Breast epithelium (tissue), 4 donors: ENCODE measurements at regions not wholly inside any gene's neighbourhood (a gene's known extent, or its start where the extent isn't known, plus 50 kb on each side); places are given as distances from the start of the nearest gene placed in this dataset.

Experiments
- DNase-seq, 2 donors: peaks; one replicate each; pipeline ENCODE4 v3.0.0-alpha.2; 2019; ENCODE audit warnings: low spot score in 2 of 2
- H3K27ac ChIP-seq, 2 donors: fragments of 200-600 bp; sonication (generic) in 1 of 2; one replicate each; pipeline ENCODE4 v1.5.1; 2016 to 2019; ENCODE audit warnings: mild to moderate bottlenecking in 1 of 2
- H3K27me3 ChIP-seq, 2 donors: fragments of 200-600 bp; sonication (generic) in 1 of 2; one replicate each; pipeline versions ENCODE4 v1.5.1 to v1.6.0; 2017 to 2019; ENCODE audit warnings: control low read depth in 1 of 2, mild to moderate bottlenecking in 1 of 2
- H3K36me3 ChIP-seq: fragments of 200-600 bp; one replicate; pipeline ENCODE4 v1.5.1; 2019
- H3K4me1 ChIP-seq, 2 donors: fragments of 200-600 bp; sonication (generic); one replicate each; pipeline ENCODE4 v1.5.1; 2016 to 2019; ENCODE audit warnings: control low read depth in 1 of 2
- H3K4me3 ChIP-seq, 3 donors: fragments of 200-600 bp; sonication (generic); 1 replicate in 2 of 3; 2 replicates in 1 of 3; pipeline ENCODE4 v1.5.1; 2016 to 2019; ENCODE audit warnings: mild to moderate bottlenecking in 3 of 3, moderate library complexity in 2 of 3
- H3K9me3 ChIP-seq, 2 donors: fragments of 200-600 bp; sonication (generic) in 1 of 2; one replicate each; pipeline ENCODE4 v1.5.1; 2016 to 2019; ENCODE audit warnings: control low read depth in 1 of 2
- CTCF ChIP-seq, 3 donors: fragments of 450-650 bp; IDR thresholded peaks; one replicate each; pipeline ENCODE4 v1.5.1; 2016 to 2017; ENCODE audit warnings: antibody characterized with exemption in 3 of 3, mild to moderate bottlenecking in 3 of 3, moderate library complexity in 3 of 3
- POLR2A ChIP-seq: fragments of 450-650 bp; IDR thresholded peaks from one replicate; pipeline ENCODE4 v1.6.1; 2016; ENCODE audit warnings: antibody characterized with exemption, mild to moderate bottlenecking, moderate library complexity
- POLR2AphosphoS5 ChIP-seq, 3 donors: sonication (generic); formaldehyde crosslinking; IDR thresholded peaks; one replicate each; pipeline ENCODE4 v1.6.1; 2017; ENCODE audit warnings: antibody characterized with exemption in 3 of 3
- intact Hi-C: fragments of 100-400 bp; cut with DNase I; formaldehyde crosslinking; loops from one replicate; pipeline ENCODE4 v1.15.1; 2023; ENCODE audit warnings: low total_unique reads

GRCh38 chr2:157122776-157123175 lies 134.7 kb upstream of the GALNT5 start:
- intact Hi-C loops: no loop called here
- DNase-seq: no peak
- no peaks in the 10 kb centered on the region for H3K4me1 ChIP-seq
- H3K4me3 ChIP-seq: no peak overlapping the region
- no peak overlapping the region for H3K27ac ChIP-seq
- no peaks in the 10 kb centered on the region for H3K9me3 ChIP-seq
- TF ChIP-seq POLR2A: no peak
- TF ChIP-seq CTCF (IDR thresholded peaks at IDR 0.05): no peak
- no peak for TF ChIP-seq POLR2AphosphoS5 (IDR thresholded peaks at IDR 0.05)
- no peaks in the 10 kb centered on the region for H3K36me3 ChIP-seq
- H3K27me3 ChIP-seq: no peaks in the 10 kb centered on the region

- Histone ChIP-seq H3K27ac (no peak overlapping the region), H3K27me3 (no peaks in the 10 kb centered on the region), H3K36me3 (no peaks in the 10 kb centered on the region), H3K4me3 (no peak overlapping the region), H3K4me1 (no peaks in the 10 kb centered on the region), H3K9me3 (no peaks in the 10 kb centered on the region)
- no peak for TF ChIP-seq POLR2AphosphoS5 (IDR thresholded peaks at IDR 0.05)
- no peak for TF ChIP-seq CTCF (IDR thresholded peaks at IDR 0.05)
- TF ChIP-seq POLR2A: no peak
- intact Hi-C loops: no loop called here
- DNase-seq: no peak
These were observed 132.8 kb upstream of the GALNT5 start for GRCh38 chr2:157124731-157125130.

GRCh38 chr2:157125685-157126084 lies 131.8 kb upstream of the GALNT5 start:
- Histone ChIP-seq H3K36me3 (no peaks in the 10 kb centered on the region), H3K27ac (no peak overlapping the region), H3K27me3 (no peaks in the 10 kb centered on the region), H3K4me1 (no peaks in the 10 kb centered on the region), H3K4me3 (no peak overlapping the region), H3K9me3 (no peaks in the 10 kb centered on the region)
- no peak for TF ChIP-seq CTCF (IDR thresholded peaks at IDR 0.05)
- TF ChIP-seq POLR2A: no peak
- TF ChIP-seq POLR2AphosphoS5 (IDR thresholded peaks at IDR 0.05): no peak
- DNase-seq: no peak
- intact Hi-C loops: no loop called here

- intact Hi-C loops: no loop called here
These were observed 130.1 kb upstream of the GALNT5 start for GRCh38 chr2:157127249-157128012.

More at GRCh38 chr2:157127249-157128012, 130.1 kb upstream of the GALNT5 start:
- Histone ChIP-seq H3K27me3 (no peaks in the 10 kb centered on the region), H3K4me3 (no peak overlapping the region), H3K9me3 (no peaks in the 10 kb centered on the region), H3K27ac (no peak overlapping the region), H3K4me1 (no peaks in the 10 kb centered on the region), H3K36me3 (no peaks in the 10 kb centered on the region)
- TF ChIP-seq POLR2AphosphoS5 (IDR thresholded peaks at IDR 0.05) (no peak), POLR2A (no peak), CTCF (IDR thresholded peaks at IDR 0.05) (no peak)
- no peak for DNase-seq
